HepG2 (cell line): ENCODE measurements at regions not wholly inside any gene's neighbourhood (a gene's known extent, or its start where the extent isn't known, plus 50 kb on each side); places are given as distances from the start of the nearest gene placed in this dataset.

Experiments
- ATAC-seq: fragments of 200-7000 bp; cut with Tn5 transposase; 3 replicates; pipeline ENCODE4 v1.9.1; 2020; ENCODE audit warnings: mild to moderate bottlenecking, moderate library complexity
- BruUV-seq: library from RNA; stranded (reverse); fragments of 400-500 nt; replicated peaks from 2 replicates; lab custom pipeline; 2021; lab: Mats Ljungman, UMichigan
- CTCF ChIA-PET: fragments of 300-600 bp; formaldehyde crosslinking; extraction: SDS; loops from one replicate; lab custom pipeline; 2021; ENCODE audit warnings: low total read pairs, inconsistent platforms, low intra/inter-chr PET ratio; lab: Yijun Ruan, JAX
- POLR2A ChIA-PET: fragments of 350-600 bp; sonication (Branson Sonifier 250); formaldehyde crosslinking; loops from one replicate; lab custom pipeline; 2020; ENCODE audit warnings: antibody characterized with exemption, inconsistent platforms; lab: Yijun Ruan, JAX
- DNase-seq: peaks from one replicate; pipeline ENCODE4 v3.0.0-alpha.2; 2015; ENCODE audit warnings: low spot score
- FAIRE-seq: peaks from 3 replicates; lab custom pipeline; 2011; peaks lifted over from hg19 to GRCh38; lab: Jason Lieb, UNC
- H2AFZ ChIP-seq: one replicate; pipeline ENCODE4 v1.6.1; 2011; ENCODE audit warnings: low read length, inconsistent platforms
- H3K27ac ChIP-seq: fragments of 300-600 bp; 3 replicates; pipeline ENCODE4 v1.8.0; 2011; ENCODE audit warnings: mixed run types, mild to moderate bottlenecking, mixed read lengths, low read length, inconsistent platforms; ENCODE audit not compliant: insufficient read depth; ENCODE audit errors: extremely low read length
- H3K27me3 ChIP-seq, 2 experiments: fragments of 200-600 bp in 1 of 2; 2 replicates in 1 of 2; 3 replicates in 1 of 2; pipeline versions ENCODE4 v1.6.0 to v1.8.0; 2011; ENCODE audit warnings: low read length in 2 of 2, mild to moderate bottlenecking in 2 of 2, moderate library complexity in 2 of 2, inconsistent platforms in 1 of 2; ENCODE audit not compliant: insufficient read depth in 2 of 2, control insufficient read depth in 1 of 2
- H3K36me3 ChIP-seq, 2 experiments: fragments of 200-600 bp in 1 of 2; replicated peaks in 1 of 2; 2 replicates in 1 of 2; 3 replicates in 1 of 2; pipeline versions ENCODE4 v1.5.1 to v1.8.0; 2011; ENCODE audit warnings: low read length in 2 of 2, inconsistent platforms in 1 of 2; ENCODE audit not compliant: insufficient read depth in 2 of 2, control insufficient read depth in 1 of 2
- H3K4me1 ChIP-seq: 2 replicates; pipeline ENCODE4 v1.5.1; 2012; ENCODE audit warnings: low read length, inconsistent platforms; ENCODE audit not compliant: insufficient read depth
- H3K4me2 ChIP-seq: 2 replicates; pipeline ENCODE4 v1.6.0; 2011; ENCODE audit warnings: low read depth, low read length, inconsistent platforms
- H3K4me3 ChIP-seq, 3 experiments: fragments of 200-600 bp in 1 of 3; sonication (generic), shearing (Covaris generic) in 1 of 3; replicated peaks in 1 of 3; 2 replicates each; pipeline ENCODE4 v1.5.1; 2011 to 2016; ENCODE audit warnings: low read length in 3 of 3, inconsistent platforms in 2 of 3, low read depth in 2 of 3, mild to moderate bottlenecking in 2 of 3, control low read depth in 1 of 3, mixed read lengths in 1 of 3; ENCODE audit not compliant: insufficient read depth in 1 of 3
- H3K79me2 ChIP-seq: one replicate; pipeline ENCODE4 v1.6.1; 2011; ENCODE audit warnings: low read length, inconsistent platforms; ENCODE audit not compliant: insufficient read depth
- H3K9ac ChIP-seq: 2 replicates; pipeline ENCODE4 v1.6.0; 2011; ENCODE audit warnings: mild to moderate bottlenecking, low read depth, low read length, inconsistent platforms; ENCODE audit not compliant: insufficient read depth
- H3K9me3 ChIP-seq: 2 replicates; pipeline ENCODE4 v1.5.1; 2012; ENCODE audit warnings: mild to moderate bottlenecking, low read length
- H4K20me1 ChIP-seq: 2 replicates; pipeline ENCODE4 v1.6.0; 2011; ENCODE audit warnings: inconsistent platforms, mild to moderate bottlenecking, low read length, moderate library complexity; ENCODE audit not compliant: insufficient read depth
- HNRNPL ChIP-seq: fragments of 200-400 bp; formaldehyde crosslinking; IDR thresholded peaks from 2 replicates; pipeline ENCODE4 v1.6.1; 2017; ENCODE audit warnings: mild to moderate bottlenecking, low read depth, low read length
- MBNL3 ChIP-seq: fragments of 250-450 bp; sonication (Bioruptor Pico); conservative IDR thresholded peaks from 2 replicates; pipeline ENCODE4 v1.8.0; 2022; ENCODE audit warnings: mild to moderate bottlenecking, inconsistent platforms
- PCBP2 ChIP-seq: fragments of 200-400 bp; formaldehyde crosslinking; optimal IDR thresholded peaks from 2 replicates; pipeline ENCODE3; 2018; ENCODE audit warnings: low read length, low read depth; ENCODE audit not compliant: poor library complexity, severe bottlenecking
- TFDP2 ChIP-seq: sonication (generic); formaldehyde crosslinking; IDR thresholded peaks from 2 replicates; pipeline ENCODE4 v1.4.0; 2020; ENCODE audit warnings: missing genetic modification reagents
- ZBTB20 ChIP-seq: sonication (generic); formaldehyde crosslinking; IDR thresholded peaks from 2 replicates; pipeline ENCODE4 v1.8.1; 2023; ENCODE audit warnings: missing genetic modification reagents, low read depth, mild to moderate bottlenecking, borderline replicate concordance
- WGBS: methylation state at CpG from one replicate; pipeline ENCODE4 v1.1.6; 2017; ENCODE audit warnings: low lambda C conversion rate; 5-methylcytosine and 5-hydroxymethylcytosine counted together
- in situ Hi-C: cut with HindIII; loops from 2 replicates; pipeline ENCODE4 v1.10.0; 2017; ENCODE audit warnings: low pct_unique_long_range_greater_than_20kb; ENCODE audit not compliant: extremely low pct_ligation_motif_present
- intact Hi-C: fragments of 100-400 bp; cut with micrococcal nuclease; formaldehyde crosslinking; loops from one replicate; pipeline ENCODE4 v1.10.0; 2022; ENCODE audit not compliant: unreplicated experiment
- TF ChIP-seq, protein P1 (sequence below): IDR thresholded peaks from 2 replicates; pipeline ENCODE4 v1.6.1; 2016; ENCODE audit warnings: mild to moderate bottlenecking, missing biosample characterization, missing genetic modification reagents
- TF ChIP-seq, protein P2 (sequence below): sonication (generic); formaldehyde crosslinking; IDR thresholded peaks from 2 replicates; pipeline ENCODE4 v1.5.1; 2020; ENCODE audit warnings: missing genetic modification reagents, mild to moderate bottlenecking, borderline replicate concordance

DNA sequence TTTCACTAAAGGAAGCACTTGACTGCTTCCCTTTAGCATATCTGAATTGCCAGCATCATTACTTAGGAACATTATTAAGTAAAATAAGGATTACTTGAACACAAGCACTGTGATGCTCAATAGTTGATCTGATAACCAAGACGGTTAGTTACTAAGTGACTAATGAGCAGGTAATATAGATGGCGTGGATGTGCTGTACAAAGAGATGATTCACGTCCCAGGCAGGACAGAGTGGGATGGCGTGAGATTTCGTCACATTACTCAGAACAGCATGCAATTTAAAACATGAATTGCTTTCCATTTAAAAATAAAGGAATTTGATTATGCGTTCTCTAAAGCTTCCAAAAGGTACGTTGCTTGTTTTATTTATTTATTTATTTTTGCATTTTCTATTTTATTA lies 240.0 kb upstream of the ARHGEF26 start:
- DNase-seq (no peak), ATAC-seq (no peak), FAIRE-seq (no peak)
- no peak overlapping the region for H3K4me2 ChIP-seq
- WGBS: 29% methylated on average over 7 of the region's 7 CpGs
- no peak for TF ChIP-seq MBNL3 (CRISPR knock-in tag)
- TF ChIP-seq, protein P1, sequence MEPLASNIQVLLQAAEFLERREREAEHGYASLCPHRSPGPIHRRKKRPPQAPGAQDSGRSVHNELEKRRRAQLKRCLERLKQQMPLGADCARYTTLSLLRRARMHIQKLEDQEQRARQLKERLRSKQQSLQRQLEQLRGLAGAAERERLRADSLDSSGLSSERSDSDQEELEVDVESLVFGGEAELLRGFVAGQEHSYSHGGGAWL (CRISPR knock-in tag): no peak
- no peak for TF ChIP-seq HNRNPL
- no peak for TF ChIP-seq TFDP2 (CRISPR knock-in tag)
- no peak for TF ChIP-seq PCBP2
- no peak for TF ChIP-seq ZBTB20 (CRISPR knock-in tag)
- TF ChIP-seq, protein P2, sequence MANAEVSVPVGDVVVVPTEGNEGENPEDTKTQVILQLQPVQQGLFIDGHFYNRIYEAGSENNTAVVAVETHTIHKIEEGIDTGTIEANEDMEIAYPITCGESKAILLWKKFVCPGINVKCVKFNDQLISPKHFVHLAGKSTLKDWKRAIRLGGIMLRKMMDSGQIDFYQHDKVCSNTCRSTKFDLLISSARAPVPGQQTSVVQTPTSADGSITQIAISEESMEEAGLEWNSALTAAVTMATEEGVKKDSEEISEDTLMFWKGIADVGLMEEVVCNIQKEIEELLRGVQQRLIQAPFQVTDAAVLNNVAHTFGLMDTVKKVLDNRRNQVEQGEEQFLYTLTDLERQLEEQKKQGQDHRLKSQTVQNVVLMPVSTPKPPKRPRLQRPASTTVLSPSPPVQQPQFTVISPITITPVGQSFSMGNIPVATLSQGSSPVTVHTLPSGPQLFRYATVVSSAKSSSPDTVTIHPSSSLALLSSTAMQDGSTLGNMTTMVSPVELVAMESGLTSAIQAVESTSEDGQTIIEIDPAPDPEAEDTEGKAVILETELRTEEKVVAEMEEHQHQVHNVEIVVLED (CRISPR knock-in tag): no peak
- ChIA-PET CTCF (no interaction called here), POLR2A (no interaction called here)
- H3K36me3 ChIP-seq: no peaks in the 10 kb centered on the region
- in situ Hi-C loops: no loop called here
- no peaks in the 10 kb centered on the region for H3K27me3 ChIP-seq
- H3K27ac ChIP-seq: no peak overlapping the region
- H3K9ac ChIP-seq: no peak overlapping the region
- H2AFZ ChIP-seq: no peak overlapping the region
- H3K9me3 ChIP-seq: no peaks in the 10 kb centered on the region; the same call in 1 of the 2 replicates
- no peak overlapping the region for H3K4me3 ChIP-seq
- intact Hi-C loops: no loop called here
- BruUV-seq: no TSS peak
- no peaks in the 10 kb centered on the region for H4K20me1 ChIP-seq
- H3K4me1 ChIP-seq: no peaks in the 10 kb centered on the region
- no peaks in the 10 kb centered on the region for H3K79me2 ChIP-seq
